SU-DHL-6 (cell line): ENCODE measurements at regions not wholly inside any gene's neighbourhood (a gene's known extent, or its start where the extent isn't known, plus 50 kb on each side); places are given as distances from the start of the nearest gene placed in this dataset.

Experiments
- EZH2phosphoT487 ChIP-seq: fragments of 200-600 bp; sonication (generic), shearing (Covaris generic); conservative IDR thresholded peaks from 2 replicates; pipeline ENCODE4 v1.6.1; 2018; ENCODE audit warnings: mild to moderate bottlenecking, antibody characterized with exemption, low read length, moderate library complexity, mixed read lengths
- TF ChIP-seq, protein P1 (sequence below): fragments of 200-600 bp; sonication (generic); IDR thresholded peaks from one replicate; pipeline ENCODE4 v1.5.1; 2017; ENCODE audit warnings: antibody characterized with exemption, mild to moderate bottlenecking, low read length, moderate library complexity; ENCODE audit not compliant: insufficient read depth, poor library complexity, severe bottlenecking

DNA sequence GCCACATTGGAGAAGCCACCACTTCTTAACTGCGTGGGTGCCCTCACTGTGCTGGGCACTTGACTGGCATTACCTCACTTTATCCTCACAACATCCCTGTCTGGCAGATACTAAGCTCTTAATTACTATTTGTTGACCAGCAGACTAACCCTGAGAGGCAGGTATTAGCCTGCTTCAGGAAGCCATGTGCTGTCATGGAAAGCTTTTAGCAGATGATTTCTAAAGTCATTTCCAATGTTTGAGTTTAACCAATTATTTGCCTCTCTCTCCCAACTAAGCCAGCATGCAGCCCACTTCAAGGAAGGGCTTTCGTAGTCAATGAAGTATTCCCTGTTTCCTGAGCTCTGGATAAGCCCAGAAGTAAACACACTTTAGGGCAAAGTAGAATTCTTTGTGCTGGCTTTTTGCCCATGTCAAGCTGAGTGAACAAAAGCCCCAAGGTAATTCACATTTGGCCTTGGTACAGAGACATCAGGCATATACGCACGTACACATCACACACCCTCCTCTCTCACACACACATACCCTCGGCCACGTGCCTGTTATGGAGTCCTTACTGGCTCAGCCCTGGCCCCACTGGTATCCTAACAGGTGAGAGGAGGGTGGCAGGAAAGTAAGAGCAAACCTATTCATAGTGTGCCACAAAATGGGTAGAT, 108.6 kb downstream of the C1D start:
- TF ChIP-seq, protein P1, sequence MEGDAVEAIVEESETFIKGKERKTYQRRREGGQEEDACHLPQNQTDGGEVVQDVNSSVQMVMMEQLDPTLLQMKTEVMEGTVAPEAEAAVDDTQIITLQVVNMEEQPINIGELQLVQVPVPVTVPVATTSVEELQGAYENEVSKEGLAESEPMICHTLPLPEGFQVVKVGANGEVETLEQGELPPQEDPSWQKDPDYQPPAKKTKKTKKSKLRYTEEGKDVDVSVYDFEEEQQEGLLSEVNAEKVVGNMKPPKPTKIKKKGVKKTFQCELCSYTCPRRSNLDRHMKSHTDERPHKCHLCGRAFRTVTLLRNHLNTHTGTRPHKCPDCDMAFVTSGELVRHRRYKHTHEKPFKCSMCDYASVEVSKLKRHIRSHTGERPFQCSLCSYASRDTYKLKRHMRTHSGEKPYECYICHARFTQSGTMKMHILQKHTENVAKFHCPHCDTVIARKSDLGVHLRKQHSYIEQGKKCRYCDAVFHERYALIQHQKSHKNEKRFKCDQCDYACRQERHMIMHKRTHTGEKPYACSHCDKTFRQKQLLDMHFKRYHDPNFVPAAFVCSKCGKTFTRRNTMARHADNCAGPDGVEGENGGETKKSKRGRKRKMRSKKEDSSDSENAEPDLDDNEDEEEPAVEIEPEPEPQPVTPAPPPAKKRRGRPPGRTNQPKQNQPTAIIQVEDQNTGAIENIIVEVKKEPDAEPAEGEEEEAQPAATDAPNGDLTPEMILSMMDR = no peak
- no peak for TF ChIP-seq EZH2phosphoT487
